Kidney epithelial cell (primary cell): ENCODE measurements at regions not wholly inside any gene's neighbourhood (a gene's known extent, or its start where the extent isn't known, plus 50 kb on each side); places are given as distances from the start of the nearest gene placed in this dataset.

Experiments
- DNase-seq: peaks from one replicate; pipeline ENCODE4 v3.0.0-alpha.2; 2010; ENCODE audit warnings: low read depth
- H3K27me3 ChIP-seq: 2 replicates; pipeline ENCODE4 v1.6.0; 2011; ENCODE audit warnings: low read length; ENCODE audit not compliant: control insufficient read depth, insufficient read depth
- H3K36me3 ChIP-seq: 2 replicates; pipeline ENCODE4 v1.5.1; 2011; ENCODE audit warnings: low read length; ENCODE audit not compliant: control insufficient read depth, insufficient read depth
- H3K4me3 ChIP-seq: 2 replicates; pipeline ENCODE4 v1.5.1; 2011; ENCODE audit warnings: low read depth, mild to moderate bottlenecking, control low read depth, low read length
- TF ChIP-seq, protein P1 (sequence below): IDR thresholded peaks from 2 replicates; pipeline ENCODE4 v1.5.1; 2011; ENCODE audit warnings: mild to moderate bottlenecking, moderate library complexity, low read length, control low read depth, inconsistent platforms; ENCODE audit not compliant: insufficient read depth, poor library complexity, severe bottlenecking

DNA sequence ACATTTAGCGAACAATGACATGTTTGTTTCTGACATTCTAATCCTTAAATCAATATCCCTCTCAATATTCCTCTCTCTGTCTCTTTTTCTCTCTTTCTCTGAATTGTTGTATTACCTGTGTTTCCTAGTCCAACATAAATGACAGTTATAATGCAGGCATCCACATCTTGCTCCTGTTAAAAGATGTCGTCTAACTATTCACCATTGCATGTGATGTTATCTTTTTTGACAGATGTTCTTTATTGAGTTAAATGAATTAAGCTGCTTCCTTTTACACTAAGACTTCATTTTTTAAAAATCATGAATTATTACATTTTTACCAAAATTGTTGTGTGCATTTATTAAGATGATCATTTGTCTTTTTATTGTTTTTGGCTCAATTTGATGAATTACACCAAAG is 527.5 kb downstream of the PRR16 start:
- TF ChIP-seq, protein P1, sequence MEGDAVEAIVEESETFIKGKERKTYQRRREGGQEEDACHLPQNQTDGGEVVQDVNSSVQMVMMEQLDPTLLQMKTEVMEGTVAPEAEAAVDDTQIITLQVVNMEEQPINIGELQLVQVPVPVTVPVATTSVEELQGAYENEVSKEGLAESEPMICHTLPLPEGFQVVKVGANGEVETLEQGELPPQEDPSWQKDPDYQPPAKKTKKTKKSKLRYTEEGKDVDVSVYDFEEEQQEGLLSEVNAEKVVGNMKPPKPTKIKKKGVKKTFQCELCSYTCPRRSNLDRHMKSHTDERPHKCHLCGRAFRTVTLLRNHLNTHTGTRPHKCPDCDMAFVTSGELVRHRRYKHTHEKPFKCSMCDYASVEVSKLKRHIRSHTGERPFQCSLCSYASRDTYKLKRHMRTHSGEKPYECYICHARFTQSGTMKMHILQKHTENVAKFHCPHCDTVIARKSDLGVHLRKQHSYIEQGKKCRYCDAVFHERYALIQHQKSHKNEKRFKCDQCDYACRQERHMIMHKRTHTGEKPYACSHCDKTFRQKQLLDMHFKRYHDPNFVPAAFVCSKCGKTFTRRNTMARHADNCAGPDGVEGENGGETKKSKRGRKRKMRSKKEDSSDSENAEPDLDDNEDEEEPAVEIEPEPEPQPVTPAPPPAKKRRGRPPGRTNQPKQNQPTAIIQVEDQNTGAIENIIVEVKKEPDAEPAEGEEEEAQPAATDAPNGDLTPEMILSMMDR: no peak
- H3K4me3 ChIP-seq: no peak overlapping the region
- H3K36me3 ChIP-seq: no peaks in the 10 kb centered on the region
- DNase-seq: no peak
- no peaks in the 10 kb centered on the region for H3K27me3 ChIP-seq

DNA sequence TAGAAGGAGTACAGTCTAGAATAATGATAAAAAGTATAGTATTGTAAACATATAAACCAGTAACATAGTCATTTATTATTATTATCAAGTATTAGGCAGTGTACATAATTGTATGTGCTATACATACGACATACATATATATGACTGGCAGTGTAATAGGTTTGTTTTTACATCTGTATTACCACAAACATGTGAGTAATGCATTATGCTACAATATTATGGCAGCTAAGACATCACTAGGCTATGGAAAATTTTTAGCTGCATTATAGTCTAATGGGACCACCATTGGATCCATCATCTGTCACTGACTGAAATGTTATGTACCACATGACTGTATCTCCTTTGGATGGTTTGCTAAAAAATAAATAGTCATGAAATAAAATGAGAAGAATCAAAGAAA is 530.0 kb downstream of the PRR16 start:
- TF ChIP-seq, protein P1: no peak
- no peaks in the 10 kb centered on the region for H3K36me3 ChIP-seq
- no peaks in the 10 kb centered on the region for H3K27me3 ChIP-seq
- H3K4me3 ChIP-seq: no peak overlapping the region
- no peak for DNase-seq

DNA sequence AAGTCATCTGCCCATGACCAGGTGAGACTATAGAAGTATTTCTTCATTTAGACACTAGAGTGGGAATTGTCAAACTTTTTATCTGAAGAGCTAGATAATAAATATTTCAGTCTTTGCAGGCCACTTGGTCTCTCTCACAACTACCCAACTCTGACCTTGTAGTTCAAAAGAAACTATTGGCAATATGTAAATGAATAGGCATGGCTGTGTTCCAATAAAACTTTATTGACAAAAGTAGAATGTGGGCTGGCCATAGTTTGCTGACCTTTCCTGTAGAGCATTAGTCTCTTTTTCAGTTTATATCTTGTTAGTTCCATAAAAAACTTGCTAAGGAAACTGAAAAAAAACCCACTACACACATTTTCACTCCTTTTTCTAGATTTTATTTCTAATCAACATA is 535.5 kb downstream of the PRR16 start:
- Histone ChIP-seq H3K27me3 (no peaks in the 10 kb centered on the region), H3K36me3 (no peaks in the 10 kb centered on the region), H3K4me3 (no peak overlapping the region)
- TF ChIP-seq, protein P1: no peak
- DNase-seq: no peak

DNA sequence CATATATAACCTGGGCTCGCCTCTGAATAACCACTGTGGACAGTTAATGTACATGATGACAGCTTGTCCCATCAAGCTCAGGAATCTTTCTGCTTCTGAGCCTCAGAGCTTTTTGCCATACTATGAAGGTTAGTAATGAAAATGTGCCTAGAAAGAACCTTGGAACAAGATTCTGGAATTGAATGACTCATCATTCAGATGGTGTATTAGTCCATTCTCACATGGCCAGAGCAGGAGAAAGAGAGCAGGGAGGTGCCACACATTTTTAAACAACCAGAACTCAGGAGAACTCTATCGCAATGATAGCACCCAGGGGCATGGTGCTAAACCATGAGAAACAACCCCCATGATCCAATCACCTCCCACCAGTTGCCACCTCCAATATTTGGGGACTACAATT is 542.1 kb downstream of the PRR16 start:
- TF ChIP-seq, protein P1: no peak
- no peak for DNase-seq
- no peak overlapping the region for H3K4me3 ChIP-seq
- no peaks in the 10 kb centered on the region for H3K36me3 ChIP-seq
- no peaks in the 10 kb centered on the region for H3K27me3 ChIP-seq

DNA sequence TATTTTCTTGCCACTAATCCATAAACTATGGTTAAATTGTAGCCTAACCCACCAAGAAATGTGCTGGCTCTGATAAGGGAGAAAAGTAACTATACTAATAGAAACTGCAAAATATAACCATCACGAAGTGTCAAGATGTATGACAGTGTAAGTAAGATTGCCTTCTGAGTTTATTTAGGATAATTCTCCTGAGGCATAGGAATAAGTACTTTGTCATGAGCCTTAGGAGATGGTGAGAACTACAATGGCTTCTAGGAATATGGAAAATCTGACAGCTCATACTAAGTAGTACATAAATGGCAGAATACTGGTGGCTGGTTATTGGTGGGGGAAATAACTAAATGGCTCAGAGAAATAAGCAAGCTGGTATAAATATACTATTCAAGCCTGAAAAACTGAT is 543.9 kb downstream of the PRR16 start:
- no peak for DNase-seq
- TF ChIP-seq, protein P1: no peak
- H3K36me3 ChIP-seq: no peaks in the 10 kb centered on the region
- H3K4me3 ChIP-seq: no peak overlapping the region
- no peaks in the 10 kb centered on the region for H3K27me3 ChIP-seq

DNA sequence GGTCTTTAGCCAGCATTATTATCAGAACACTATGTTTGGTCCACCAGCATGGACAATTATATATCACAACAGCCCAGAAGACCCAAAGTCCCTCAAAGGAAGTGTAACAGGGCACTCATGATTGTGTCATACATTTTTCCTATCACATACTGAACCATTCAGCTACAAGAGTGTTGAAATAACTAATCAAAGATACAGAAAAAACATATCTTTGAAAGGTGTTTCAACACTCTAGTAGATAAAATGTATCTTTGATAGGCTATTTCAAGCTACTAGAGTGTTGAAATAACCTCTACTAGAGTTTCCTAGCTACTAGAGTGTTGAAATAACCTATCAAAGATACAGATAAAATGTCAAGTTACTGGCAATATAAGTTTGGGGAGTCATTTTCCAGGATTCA is 545.0 kb downstream of the PRR16 start:
- DNase-seq: no peak
- Histone ChIP-seq H3K36me3 (no peaks in the 10 kb centered on the region), H3K27me3 (no peaks in the 10 kb centered on the region), H3K4me3 (no peak overlapping the region)
- TF ChIP-seq, protein P1: no peak
